ENCODE measurements at regions not wholly inside any gene's neighbourhood (a gene's known extent, or its start where the extent isn't known, plus 50 kb on each side); places are given as distances from the start of the nearest gene placed in this dataset.

DNA sequence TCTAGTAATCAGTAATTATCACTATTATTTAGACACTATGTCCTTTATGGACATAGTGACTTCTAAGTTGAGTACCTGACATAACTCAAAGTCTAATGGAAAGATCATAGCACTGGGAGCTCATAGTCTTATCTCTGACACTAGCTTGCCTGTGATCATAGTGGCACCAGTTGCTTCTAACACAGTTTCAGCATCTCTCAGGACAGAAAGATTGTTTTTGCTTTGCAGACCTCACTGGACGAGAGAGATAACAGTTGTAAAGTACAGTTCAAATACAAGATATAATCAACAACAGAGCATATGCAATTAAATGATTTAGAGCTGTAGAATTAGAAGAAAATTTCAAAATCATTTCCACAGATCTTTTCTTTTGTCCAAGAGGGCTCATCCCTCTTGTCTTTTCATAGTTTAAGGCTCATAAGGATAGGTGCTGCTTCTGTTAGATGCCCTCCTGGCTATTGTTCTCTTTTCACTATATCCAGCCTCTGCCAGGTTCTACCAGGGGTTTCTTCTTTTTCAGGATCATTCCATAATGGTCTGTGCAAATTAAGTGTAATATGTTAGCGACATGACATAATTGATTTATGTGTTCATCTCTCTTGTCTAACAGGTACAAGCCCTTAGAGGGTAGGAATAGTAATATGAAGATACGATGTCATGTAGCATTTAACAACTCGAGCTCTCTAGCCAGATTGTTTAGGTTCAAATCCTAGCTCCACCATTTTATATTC lies 1175.4 kb upstream of the TENM4 start:
- no peak for DNase-seq (ENCODE audit: low read depth in 2 of 2)

DNA sequence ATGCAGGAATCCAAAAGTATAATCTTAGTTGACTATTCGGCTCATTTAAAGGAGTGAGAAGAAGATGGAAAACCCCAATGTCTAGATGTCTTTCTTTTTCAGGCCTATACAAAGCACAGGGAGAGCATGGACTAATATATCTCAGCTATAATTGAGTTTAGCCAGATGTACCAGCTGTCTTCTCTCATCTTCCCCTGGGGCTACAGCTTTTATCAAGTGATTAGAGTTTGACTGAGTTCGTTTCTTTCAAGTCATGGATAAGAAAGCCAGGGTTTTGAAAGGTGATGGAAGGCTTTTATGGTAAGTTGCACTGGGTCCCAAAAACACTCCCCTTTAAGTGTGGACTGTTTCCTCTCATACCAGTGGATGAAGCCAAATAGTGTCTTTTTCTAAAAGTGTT lies 1172.8 kb upstream of the TENM4 start:
- DNase-seq (ENCODE audit: low read depth in 2 of 2) = no peak

DNA sequence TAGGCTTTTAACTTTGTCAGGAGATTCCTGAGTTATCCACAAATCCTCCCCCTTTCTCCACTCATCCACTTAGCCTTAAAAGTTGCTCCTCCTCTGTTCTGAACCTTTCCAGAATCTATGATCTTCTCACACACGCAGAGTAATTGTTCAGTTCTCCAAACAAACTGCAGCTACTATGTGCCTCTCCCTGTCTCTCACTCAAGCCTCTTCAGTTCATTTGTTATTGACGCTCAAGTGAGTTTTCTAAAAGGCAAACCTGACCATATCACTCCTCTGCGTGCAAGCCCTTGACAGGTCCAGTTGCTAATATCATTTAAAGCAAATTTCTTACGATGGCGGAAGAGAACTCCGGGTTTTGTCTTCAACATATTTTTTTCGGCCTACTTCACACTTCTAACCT lies 1169.7 kb upstream of the TENM4 start:
- DNase-seq (ENCODE audit: low read depth in 2 of 2) = no peak

DNA sequence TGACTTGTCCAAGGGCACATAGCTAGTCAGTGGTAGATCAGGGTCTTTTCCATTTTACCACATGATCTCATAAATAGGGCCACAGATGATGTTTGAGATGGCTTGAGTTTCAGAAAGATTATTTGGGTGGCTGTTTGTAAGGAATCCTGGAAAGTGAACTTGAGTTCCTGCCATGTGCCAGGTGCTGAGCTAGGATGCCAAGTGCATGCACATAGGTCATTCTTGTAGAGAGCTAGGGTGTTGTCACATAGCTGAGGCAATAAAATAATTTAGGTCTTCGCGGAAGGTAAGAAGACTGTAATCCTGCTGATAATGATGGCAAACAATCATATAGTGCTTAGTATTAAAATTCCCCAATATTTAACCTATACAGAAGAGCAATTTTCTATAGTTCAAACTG lies 1162.6 kb upstream of the TENM4 start:
- no peak for DNase-seq (ENCODE audit: low read depth in 2 of 2)

DNA sequence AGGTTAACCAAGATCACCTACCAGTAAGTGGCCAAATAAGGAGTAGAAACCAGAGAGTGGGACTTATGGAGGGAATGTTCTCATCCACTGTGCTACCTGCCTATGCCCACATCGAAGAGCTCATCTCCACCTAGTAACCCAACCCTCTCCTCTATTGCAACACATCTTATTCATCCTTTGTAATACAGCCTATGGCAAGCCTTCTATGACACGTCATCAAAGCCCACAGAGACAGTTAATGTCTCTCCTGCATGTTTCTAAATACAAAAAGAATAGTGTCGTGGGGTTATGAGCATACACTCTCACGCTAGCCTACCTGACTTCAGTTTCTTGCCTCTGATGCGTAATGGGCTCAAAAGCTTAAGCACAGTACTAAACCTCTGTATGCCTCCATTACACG lies 1158.1 kb upstream of the TENM4 start:
- no peak for DNase-seq (ENCODE audit: low read depth in 2 of 2)

DNA sequence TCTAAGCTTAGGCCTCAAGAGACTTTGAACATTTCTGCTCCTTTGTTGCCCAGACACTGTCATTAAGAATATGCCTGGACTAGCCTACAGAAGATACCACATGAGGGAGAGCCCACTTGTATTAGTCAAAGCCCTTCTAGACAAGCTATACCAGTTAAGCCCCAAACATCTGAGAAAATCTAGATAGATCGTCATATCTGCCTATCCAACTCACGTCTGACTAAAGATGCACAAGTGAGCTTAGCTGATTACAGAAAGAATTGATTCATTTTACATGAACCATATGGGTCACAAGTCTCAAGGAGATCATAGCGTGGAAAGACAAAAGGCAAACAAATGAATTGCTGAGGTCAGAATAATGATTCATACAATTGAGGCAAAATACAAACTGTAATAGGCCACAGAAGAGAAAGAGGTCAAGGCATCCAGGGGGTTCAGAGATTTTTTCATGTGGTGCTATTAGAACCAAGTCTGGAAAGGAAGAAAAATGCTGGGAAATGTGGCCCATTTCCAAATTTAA lies 1155.5 kb upstream of the TENM4 start:
- DNase-seq (ENCODE audit: low read depth in 2 of 2) = no peak

DNA sequence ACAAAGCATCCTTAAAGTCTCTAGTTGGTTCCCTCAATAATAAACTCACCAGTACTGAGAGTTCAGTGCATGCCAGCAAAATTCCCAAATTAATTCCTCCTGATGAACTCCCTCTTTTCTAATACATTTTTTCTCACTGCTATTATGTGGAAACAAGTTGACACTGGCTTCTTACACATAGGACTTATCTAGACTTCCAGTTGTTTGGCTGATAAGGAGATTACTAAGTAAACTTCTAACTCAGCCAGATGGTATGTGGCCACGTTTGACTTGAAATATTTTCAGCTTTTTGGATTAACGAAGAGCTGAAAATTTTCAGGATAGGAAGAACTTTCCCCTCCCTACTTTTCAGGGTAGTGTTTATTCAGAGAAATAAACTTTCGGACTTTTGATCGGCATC lies 1154.2 kb upstream of the TENM4 start:
- no peak for DNase-seq (ENCODE audit: low read depth in 2 of 2)

DNA sequence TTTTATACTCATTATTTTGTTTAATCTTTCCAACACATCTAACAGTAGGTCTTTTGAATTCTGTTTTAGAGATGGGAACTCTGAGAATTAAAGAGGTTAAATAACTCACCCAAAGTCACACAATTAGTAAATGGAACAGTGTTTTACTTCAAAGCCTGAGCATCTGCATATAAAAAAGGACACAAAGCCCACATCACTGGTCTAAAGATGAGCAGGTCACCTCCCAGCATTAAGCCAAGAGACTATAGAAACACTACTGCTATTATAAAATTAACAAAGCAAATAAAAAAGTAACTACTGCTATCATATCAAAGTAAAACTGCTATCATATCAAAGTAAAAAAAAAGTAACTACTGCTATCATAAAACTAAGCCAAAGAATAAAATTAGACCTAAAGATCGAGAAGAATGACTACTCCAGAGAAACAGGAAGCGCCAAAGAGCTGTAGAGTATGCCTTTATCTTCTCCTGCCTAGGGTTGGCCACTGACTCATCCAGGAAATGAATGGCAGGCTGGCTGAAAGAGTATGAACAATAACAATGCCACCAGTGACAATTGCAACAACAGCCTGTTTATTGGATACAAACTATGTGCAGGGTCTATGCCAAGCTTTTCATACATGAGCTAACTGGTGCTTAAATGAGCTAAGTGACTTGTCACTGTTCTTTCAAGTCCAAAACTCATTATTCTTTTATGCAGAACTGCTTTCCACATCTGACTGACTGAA lies 1153.0 kb upstream of the TENM4 start:
- no peak for DNase-seq (ENCODE audit: low read depth in 2 of 2)

DNA sequence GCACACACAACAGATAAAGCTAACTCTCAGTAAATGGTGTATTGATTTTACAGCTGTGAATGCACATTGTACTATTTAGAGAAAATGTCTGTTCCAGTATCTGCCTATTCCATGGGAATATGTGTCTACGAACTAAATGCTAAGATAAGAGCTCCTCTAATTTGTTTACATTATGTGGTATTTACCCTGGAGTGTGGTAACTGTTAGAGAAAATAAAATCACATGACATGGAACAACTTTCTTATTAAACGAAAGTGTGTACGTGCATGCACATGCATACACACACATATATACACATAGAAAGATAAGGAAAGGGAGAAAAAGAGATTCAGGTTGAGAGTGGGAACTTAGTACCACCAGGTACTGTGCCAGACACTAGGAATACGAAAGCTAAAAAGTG lies 1151.7 kb upstream of the TENM4 start:
- no peak for DNase-seq (ENCODE audit: low read depth in 2 of 2)

DNA sequence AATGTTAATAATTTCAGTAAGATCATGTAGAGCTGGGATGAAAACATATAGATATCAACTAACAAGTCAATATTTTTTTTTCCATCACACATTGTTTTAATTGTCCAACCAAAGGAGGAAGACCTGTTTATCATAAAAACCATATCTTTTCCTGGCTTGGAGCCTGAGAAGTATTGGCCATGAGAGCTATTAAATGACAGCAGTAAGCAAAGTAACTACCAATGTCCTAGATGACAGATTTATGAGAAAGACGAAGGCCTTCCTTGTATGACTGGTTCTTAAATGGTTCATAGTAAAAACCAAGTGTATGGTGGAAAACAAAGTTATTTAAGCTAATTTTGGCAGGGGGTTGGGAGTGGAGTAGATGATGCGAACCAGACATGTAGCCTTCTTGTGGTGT lies 1147.1 kb upstream of the TENM4 start:
- no peak for DNase-seq (ENCODE audit: low read depth in 2 of 2)

DNA sequence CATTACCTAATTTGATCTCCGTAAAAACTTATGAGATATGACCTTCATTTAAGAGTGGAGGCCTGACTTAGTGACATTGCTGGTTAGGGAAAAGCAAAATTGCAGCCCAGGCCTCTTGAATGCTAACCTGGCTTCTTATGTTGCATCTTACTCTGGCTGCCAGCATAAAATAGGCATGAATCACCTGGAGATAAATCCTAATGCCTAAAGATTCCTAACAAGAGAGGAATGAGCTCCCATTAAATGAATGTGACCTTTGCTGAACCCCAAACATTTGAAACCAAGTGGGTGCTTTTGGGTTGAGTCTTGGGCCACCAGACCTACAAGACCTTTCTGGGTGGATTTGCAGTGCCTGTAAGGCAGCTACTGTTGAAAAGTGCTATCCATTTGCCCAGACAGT lies 1145.6 kb upstream of the TENM4 start:
- no peak for DNase-seq (ENCODE audit: low read depth in 2 of 2)

DNA sequence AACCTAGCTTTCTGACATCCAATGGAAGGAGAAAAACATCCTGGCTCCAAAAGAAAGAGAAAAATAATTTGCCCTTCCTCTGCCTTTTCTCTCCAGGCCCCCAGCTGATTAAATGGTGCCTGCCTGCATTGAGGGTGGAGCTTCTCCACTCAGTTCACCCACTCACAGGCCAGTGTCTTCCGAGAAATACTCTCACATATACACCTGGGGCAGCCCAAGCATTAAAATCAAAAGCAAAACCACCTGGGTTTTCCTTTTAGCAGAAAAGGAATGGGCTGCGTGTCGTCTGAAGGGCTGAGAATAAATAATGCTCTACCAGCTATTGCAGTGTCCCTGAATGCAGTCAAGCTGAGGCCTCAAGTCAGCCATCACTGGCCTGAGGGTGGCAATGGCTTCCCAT lies 1143.8 kb upstream of the TENM4 start:
- DNase-seq (ENCODE audit: low read depth in 2 of 2) = no peak

DNA sequence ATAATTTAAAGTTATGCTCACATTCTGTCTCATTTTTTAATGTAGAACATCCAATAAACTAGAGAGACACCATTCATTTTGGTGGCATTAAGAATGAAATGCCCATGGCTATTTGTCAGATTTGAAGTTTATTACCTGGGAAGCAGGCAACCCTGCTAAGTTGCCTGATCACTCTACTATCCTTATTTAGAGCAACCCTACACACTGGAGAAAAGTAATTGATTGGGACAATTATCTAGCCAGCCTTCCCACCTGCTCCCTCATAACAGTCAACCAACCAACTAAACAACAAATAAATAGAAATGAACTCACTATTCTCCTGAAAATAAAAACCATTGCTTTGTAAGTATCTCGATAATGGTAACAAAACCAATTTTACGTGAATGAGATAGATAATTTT lies 1129.0 kb upstream of the TENM4 start:
- no peak for DNase-seq (ENCODE audit: low read depth in 2 of 2)

DNA sequence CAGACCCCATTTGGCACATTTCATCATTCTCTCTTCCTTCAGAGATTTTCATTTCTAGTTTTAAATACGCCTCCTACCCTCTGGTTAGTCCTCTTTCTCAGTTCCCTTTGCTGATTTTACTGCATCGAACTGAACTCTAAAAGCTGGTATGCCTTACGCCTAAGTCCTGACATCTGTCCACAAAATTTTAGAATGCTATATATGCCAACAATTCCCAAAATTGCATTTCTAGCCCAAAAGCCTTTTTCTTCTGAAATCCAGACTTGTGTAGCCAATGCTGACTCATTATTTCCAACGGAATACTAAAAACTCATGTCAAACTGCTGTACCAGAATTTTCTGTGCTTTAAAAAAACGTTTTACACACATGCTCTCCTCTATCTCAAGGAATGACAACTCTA lies 1124.4 kb upstream of the TENM4 start:
- DNase-seq (ENCODE audit: low read depth in 2 of 2) = no peak

DNA sequence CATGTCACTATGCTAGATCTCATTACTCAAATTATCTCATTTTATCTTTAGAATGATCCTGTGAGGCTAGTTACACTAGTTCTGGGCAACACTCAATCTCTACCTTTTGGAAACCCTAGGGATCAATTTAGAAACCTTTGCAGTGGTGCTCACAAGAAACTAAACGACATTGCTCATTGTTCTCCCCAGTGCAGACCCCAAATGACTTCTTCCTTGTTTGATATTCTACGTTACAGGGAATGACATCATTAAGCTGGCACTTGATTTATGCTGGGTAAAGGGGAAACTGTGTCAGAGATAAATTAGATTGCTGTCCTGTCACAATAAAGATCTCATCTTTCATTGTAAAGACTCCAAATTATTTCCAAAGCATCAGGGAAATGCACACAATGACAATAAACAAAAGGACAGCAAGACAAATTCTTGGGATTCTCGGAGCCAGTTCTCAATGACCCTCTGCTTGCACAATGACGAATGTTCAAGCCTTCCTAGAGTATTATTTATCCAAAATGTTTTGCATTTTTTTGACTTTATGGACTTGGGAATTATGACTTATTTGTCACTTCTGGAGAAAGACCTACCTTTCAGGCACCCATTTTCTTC lies 1121.8 kb upstream of the TENM4 start:
- DNase-seq (ENCODE audit: low read depth in 2 of 2) = no peak

DNA sequence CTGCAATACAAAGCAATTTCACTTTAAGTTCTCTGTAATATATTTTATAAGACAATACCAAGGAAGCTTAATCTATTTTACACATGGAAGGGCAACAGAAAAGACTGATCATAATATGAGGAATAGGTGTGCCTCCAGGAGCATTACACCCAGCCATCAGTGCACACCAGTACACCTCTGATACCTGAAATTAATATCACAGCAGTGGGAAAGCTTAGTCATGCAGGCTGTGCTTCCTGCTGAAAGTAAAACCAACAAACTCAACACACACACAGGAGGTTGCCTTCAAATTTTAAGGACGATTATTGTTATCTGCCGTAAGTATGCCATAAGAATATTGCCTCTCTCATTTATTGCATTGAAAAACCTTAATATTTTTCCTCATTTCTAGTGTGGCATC lies 1119.1 kb upstream of the TENM4 start:
- no peak for DNase-seq (ENCODE audit: low read depth in 2 of 2)

DNA sequence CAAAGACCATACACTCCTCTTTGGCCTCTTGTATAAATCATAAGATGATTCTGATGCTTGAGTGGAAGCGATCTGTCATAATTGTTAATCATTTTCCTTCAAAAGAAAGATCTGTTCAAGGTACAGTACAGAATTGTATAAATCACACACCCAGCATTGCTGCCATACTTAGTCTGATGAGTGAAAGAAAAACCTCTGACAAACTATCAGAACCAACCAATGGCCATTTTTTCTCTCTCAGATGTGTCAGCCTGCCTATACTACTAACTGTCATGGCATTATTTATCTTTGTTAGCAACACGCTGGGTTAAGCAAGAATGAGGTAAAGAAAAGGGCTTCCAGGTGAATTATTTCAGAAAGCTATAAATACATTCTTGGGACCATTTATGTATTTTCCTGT lies 1112.7 kb upstream of the TENM4 start:
- no peak for DNase-seq (ENCODE audit: low read depth in 2 of 2)

DNA sequence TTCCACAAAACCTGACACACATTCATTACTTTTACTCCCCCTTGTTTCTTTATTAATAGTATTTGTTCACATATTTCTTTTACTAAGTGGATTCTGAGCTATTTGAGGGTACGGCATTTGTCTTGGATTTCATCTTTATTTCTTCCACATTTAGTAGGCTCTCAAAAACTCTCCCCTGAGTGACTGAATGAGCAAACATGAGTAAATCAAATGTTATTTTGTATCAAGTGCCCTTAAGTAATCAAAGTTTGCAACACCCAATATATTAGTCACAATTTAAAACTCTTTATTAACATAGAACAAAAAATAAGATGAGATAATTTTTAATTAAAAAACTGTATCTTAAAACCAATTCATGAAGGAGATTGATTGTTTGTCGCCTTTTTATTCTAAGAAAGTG lies 1101.9 kb upstream of the TENM4 start:
- DNase-seq (ENCODE audit: low read depth in 2 of 2) = no peak

DNA sequence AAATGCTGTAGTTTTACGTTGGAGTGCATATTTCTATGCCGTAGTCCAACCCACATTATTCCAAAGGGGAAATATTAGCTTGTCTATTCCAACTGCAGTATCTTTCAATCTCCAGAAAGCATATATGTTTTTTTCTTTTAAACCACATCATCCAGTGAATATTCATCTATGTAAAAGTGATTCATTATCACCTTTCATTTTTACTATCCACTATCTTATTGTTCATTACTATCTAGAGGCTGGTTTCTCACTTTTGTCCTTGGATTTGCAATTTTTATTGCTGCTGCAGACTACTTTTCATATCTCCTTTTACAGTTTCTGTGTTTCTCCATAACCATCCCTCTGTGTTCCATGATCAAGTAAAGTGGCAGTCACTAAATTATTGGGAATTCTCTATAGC lies 1097.2 kb upstream of the TENM4 start:
- no peak for DNase-seq (ENCODE audit: low read depth in 2 of 2)

DNA sequence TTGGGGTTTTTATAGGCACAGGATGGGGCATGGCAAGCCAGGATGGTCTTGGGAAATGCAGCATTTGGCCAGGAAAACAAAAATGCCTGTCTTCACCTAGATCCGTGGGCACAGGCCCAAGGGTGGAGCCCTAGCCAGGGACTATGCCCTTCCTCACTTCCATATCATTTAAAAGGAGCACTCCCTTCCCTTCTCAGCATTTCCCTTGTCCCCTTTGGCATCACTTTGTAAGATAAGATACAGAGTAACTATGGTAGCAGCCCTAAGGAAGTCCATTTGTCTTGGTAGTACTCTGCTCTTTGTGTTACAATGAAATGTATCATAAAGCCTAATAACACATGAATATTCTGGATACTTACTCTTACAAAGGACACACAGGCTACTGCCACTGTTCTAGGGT lies 1092.6 kb upstream of the TENM4 start:
- no peak for DNase-seq (ENCODE audit: low read depth in 2 of 2)

DNA sequence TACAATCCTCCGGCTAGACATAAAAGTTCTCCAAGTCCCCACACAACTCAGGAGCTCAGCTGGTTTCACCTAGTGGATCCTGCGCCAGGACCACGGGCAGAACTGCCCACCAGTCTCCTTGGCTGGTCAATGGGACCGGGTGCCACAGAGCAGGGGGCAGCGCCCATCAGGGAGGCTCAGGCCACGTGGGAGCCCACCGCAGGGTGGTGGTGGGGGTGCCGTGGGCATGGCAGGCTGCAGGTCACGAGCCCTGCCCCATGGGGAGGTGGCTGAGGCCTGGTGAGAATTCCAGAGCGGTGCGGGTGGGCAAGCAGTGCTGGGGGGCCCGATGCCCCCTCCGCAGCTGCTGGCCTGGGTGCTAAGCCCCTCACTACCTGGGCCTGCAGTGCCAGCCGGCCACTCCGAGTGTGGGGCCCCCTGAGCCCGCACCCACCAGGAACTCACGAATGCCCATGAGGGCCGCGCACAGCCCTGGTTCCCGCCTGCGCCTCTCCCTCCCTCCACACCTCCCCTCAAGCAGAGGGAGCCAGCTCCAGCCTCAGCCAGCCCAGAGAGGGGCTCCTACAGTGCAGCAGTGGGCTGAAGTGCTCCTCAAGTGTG lies 1091.9 kb upstream of the TENM4 start:
- no peak for DNase-seq (ENCODE audit: low read depth in 2 of 2)

DNA sequence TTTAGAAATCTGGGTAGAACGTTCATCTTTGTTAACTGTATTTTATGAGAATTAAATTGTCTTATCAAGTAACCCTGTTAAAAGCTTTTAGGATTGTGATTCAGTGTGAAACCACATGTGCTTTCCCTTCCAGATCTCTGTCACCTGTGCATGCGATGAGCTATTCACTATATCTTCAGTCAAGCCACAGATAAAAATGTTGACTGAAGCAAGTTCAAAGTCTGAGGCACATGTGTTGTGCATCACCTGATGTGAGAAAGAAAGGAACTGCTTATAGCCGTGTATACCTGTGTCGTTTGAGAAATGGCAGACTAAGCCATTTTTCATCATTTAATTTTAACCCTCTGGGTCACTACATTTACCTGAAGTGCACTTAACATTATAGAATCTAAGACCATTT lies 1088.9 kb upstream of the TENM4 start:
- no peak for DNase-seq (ENCODE audit: low read depth in 2 of 2)

Measured in fibroblast of skin of left biceps (primary cell).